Endothelial cell of umbilical vein (primary cell): ENCODE measurements at regions not wholly inside any gene's neighbourhood (a gene's known extent, or its start where the extent isn't known, plus 50 kb on each side); places are given as distances from the start of the nearest gene placed in this dataset.

ENCODE experiments used
- BruUV-seq: library from RNA; stranded (reverse); fragments of 400-500 nt; replicated peaks from 2 replicates; lab custom pipeline; 2021; lab: Mats Ljungman, UMichigan
- CTCF ChIA-PET: fragments of 300-600, 350-600 bp; sonication (Branson Sonifier 250); formaldehyde crosslinking; loops from one replicate; lab custom pipeline; 2021; ENCODE audit warnings: antibody characterized with exemption, inconsistent platforms; lab: Charles Lee
- POLR2A ChIA-PET: fragments of 300-600, 350-600 bp; sonication (Branson Sonifier 250); formaldehyde crosslinking; loops from one replicate; lab custom pipeline; 2021; ENCODE audit warnings: antibody characterized with exemption, inconsistent platforms; lab: Charles Lee
- DNase-seq: peaks from one replicate; pipeline ENCODE4 v3.0.0-alpha.2; 2011; ENCODE audit warnings: low read depth, low spot score
- FAIRE-seq: peaks from 2 replicates; lab custom pipeline; 2011; peaks lifted over from hg19 to GRCh38; lab: Jason Lieb, UNC
- H2AFZ ChIP-seq: 2 replicates; pipeline ENCODE4 v1.6.0; 2012; ENCODE audit warnings: low read depth, low read length, control low read depth, inconsistent platforms
- H3K27ac ChIP-seq: 2 replicates; pipeline ENCODE4 v1.5.1; 2011; ENCODE audit warnings: low read depth, mild to moderate bottlenecking, control low read depth, low read length, moderate library complexity; ENCODE audit not compliant: insufficient read depth
- H3K27me3 ChIP-seq, 2 experiments: 2 replicates each; pipeline versions ENCODE4 v1.6.0 to v1.6.1; 2011; ENCODE audit warnings: low read length in 2 of 2, mixed read lengths in 1 of 2; ENCODE audit not compliant: control insufficient read depth in 2 of 2, insufficient read depth in 2 of 2
- H3K36me3 ChIP-seq, 2 experiments: 2 replicates in 1 of 2; 3 replicates in 1 of 2; pipeline ENCODE4 v1.5.1; 2011; ENCODE audit warnings: low read length in 2 of 2, mild to moderate bottlenecking in 1 of 2, moderate library complexity in 1 of 2; ENCODE audit not compliant: control insufficient read depth in 2 of 2, insufficient read depth in 2 of 2; ENCODE audit errors: extremely low read depth in 1 of 2
- H3K4me1 ChIP-seq: 3 replicates; pipeline ENCODE4 v1.5.1; 2011; ENCODE audit warnings: mild to moderate bottlenecking, low read length; ENCODE audit not compliant: control insufficient read depth, insufficient read depth; ENCODE audit errors: extremely low read depth
- H3K4me2 ChIP-seq: 2 replicates; pipeline ENCODE4 v1.6.1; 2011; ENCODE audit warnings: low read length, control low read depth, mixed read lengths; ENCODE audit not compliant: insufficient read depth
- H3K4me3 ChIP-seq, 3 experiments: fragments of 200-600 bp in 1 of 3; sonication (generic), shearing (Covaris generic) in 1 of 3; replicated peaks in 1 of 3; 2 replicates each; pipeline ENCODE4 v1.5.1; 2011 to 2016; ENCODE audit warnings: control low read depth in 3 of 3, low read length in 3 of 3, mild to moderate bottlenecking in 2 of 3, inconsistent platforms in 1 of 3, low read depth in 1 of 3, moderate library complexity in 1 of 3; ENCODE audit not compliant: insufficient read depth in 1 of 3
- H3K79me2 ChIP-seq: 2 replicates; pipeline ENCODE4 v1.6.0; 2012; ENCODE audit warnings: low read length, inconsistent platforms; ENCODE audit not compliant: control insufficient read depth, insufficient read depth
- H3K9ac ChIP-seq: replicated peaks from 2 replicates; pipeline ENCODE3; 2011; ENCODE audit warnings: low read length, control low read depth; ENCODE audit not compliant: insufficient read depth; ENCODE audit errors: extremely low read depth
- H3K9me1 ChIP-seq: replicated peaks from 3 replicates; pipeline ENCODE4 v1.6.0; 2011; ENCODE audit warnings: mild to moderate bottlenecking, low read length; ENCODE audit not compliant: control insufficient read depth, insufficient read depth; ENCODE audit errors: extremely low read depth
- H3K9me3 ChIP-seq: replicated peaks from 2 replicates; pipeline ENCODE4 v1.5.1; 2012; ENCODE audit warnings: low read length, inconsistent platforms; ENCODE audit not compliant: control insufficient read depth, insufficient read depth
- H4K20me1 ChIP-seq: replicated peaks from 2 replicates; pipeline ENCODE3; 2011; ENCODE audit warnings: mild to moderate bottlenecking, low read length; ENCODE audit not compliant: control insufficient read depth, insufficient read depth; ENCODE audit errors: extremely low read depth
- EZH2 ChIP-seq: IDR thresholded peaks from 2 replicates; pipeline ENCODE4 v1.6.1; 2012; ENCODE audit warnings: borderline replicate concordance, low read depth, mild to moderate bottlenecking, moderate library complexity, low read length, inconsistent platforms; ENCODE audit not compliant: severe bottlenecking
- FOS ChIP-seq: IDR thresholded peaks from 2 replicates; pipeline ENCODE4 v1.6.1; 2011; ENCODE audit warnings: mild to moderate bottlenecking, low read length, moderate library complexity, borderline replicate concordance; ENCODE audit not compliant: insufficient read depth
- GATA2 ChIP-seq: IDR thresholded peaks from 2 replicates; pipeline ENCODE4 v1.7.0; 2011; ENCODE audit warnings: low read depth, mild to moderate bottlenecking, moderate library complexity, mixed read lengths, low read length; ENCODE audit not compliant: insufficient read length, insufficient read depth
- JUN ChIP-seq: IDR thresholded peaks from 2 replicates; pipeline ENCODE4 v1.6.1; 2011; ENCODE audit warnings: borderline replicate concordance, low read depth; ENCODE audit not compliant: insufficient read length, insufficient read depth
- MAX ChIP-seq: IDR thresholded peaks from 2 replicates; pipeline ENCODE4 v1.6.1; 2011; ENCODE audit not compliant: insufficient read depth, insufficient read length
- MYC ChIP-seq: IDR thresholded peaks from one replicate; pipeline ENCODE4 v1.6.1; 2011; ENCODE audit warnings: mild to moderate bottlenecking, low read depth, low read length
- POLR2A ChIP-seq: IDR thresholded peaks from 2 replicates; pipeline ENCODE4 v1.6.1; 2012; ENCODE audit warnings: low read depth, mild to moderate bottlenecking, control low read depth, low read length
- POLR2AphosphoS5 ChIP-seq: IDR thresholded peaks from 2 replicates; pipeline ENCODE4 v1.6.1; 2012; ENCODE audit warnings: low read depth, mild to moderate bottlenecking, control low read depth, low read length, moderate library complexity; ENCODE audit not compliant: insufficient read depth
- dilution Hi-C: fragments of 300-500 bp; cut with MboI; formaldehyde crosslinking; loops from one replicate; pipeline ENCODE4 v1.15.0; 2019; ENCODE audit warnings: low sequenced_read_pairs; ENCODE audit not compliant: extremely low pct_ligation_motif_present
- intact Hi-C: fragments of 100-400 bp; cut with micrococcal nuclease; formaldehyde crosslinking; loops from one replicate; pipeline ENCODE4 v1.10.0; 2022
- TF ChIP-seq, protein P1 (sequence below), 2 donors: IDR thresholded peaks; 1 replicate in 1 of 2; 2 replicates in 1 of 2; pipeline ENCODE4 v1.5.1; 2011; ENCODE audit warnings: low read length in 2 of 2, mild to moderate bottlenecking in 2 of 2, moderate library complexity in 2 of 2, control low read depth in 1 of 2, inconsistent platforms in 1 of 2, low read depth in 1 of 2; ENCODE audit not compliant: insufficient read depth in 1 of 2; ENCODE audit errors: extremely low read depth in 1 of 2

DNA sequence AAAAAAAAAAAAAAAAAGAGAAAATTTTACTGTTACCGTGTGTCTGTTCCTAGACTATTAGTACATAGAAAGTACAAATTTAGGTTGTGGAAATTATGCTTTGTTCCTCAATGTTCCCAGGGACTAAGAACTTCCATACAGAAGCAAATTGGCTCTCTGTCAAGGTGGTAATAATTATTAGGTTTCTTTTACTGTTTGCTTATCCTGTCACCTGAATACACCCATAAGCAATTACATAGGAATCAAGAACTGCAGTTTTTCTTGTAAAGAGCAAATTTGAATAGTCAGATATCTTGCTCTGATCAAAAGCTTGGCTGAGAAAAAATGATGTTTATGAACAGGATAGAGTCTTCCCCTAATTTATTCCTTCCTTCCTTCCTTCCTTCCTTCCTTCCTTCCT is 191.2 kb downstream of the AEBP2 start:
- no peaks in the 10 kb centered on the region for H3K79me2 ChIP-seq
- no peak overlapping the region for H3K4me3 ChIP-seq
- no peak overlapping the region for H3K4me2 ChIP-seq
- dilution Hi-C loops, result no loop called here
- intact Hi-C loops, result no loop called here
- CTCF ChIA-PET, result no interaction called here
- no peaks in the 10 kb centered on the region for H4K20me1 ChIP-seq
- no TSS peak for BruUV-seq
- no peak overlapping the region for H3K9ac ChIP-seq
- no peaks in the 10 kb centered on the region for H3K27me3 ChIP-seq
- DNase-seq (no peak), FAIRE-seq (peak; percentile 15)
- H3K9me3 ChIP-seq, result no peaks in the 10 kb centered on the region
- POLR2A ChIA-PET, result no interaction called here
- TF ChIP-seq GATA2 (no peak), POLR2A (no peak), POLR2AphosphoS5 (no peak), MAX (no peak), EZH2 (no peak), JUN (no peak), MYC (no peak), FOS (no peak)
- TF ChIP-seq, protein P1, sequence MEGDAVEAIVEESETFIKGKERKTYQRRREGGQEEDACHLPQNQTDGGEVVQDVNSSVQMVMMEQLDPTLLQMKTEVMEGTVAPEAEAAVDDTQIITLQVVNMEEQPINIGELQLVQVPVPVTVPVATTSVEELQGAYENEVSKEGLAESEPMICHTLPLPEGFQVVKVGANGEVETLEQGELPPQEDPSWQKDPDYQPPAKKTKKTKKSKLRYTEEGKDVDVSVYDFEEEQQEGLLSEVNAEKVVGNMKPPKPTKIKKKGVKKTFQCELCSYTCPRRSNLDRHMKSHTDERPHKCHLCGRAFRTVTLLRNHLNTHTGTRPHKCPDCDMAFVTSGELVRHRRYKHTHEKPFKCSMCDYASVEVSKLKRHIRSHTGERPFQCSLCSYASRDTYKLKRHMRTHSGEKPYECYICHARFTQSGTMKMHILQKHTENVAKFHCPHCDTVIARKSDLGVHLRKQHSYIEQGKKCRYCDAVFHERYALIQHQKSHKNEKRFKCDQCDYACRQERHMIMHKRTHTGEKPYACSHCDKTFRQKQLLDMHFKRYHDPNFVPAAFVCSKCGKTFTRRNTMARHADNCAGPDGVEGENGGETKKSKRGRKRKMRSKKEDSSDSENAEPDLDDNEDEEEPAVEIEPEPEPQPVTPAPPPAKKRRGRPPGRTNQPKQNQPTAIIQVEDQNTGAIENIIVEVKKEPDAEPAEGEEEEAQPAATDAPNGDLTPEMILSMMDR (IDR thresholded peaks at IDR 0.05; ENCODE audit: extremely low read depth in 1 of 2, insufficient read depth in 1 of 2, low read depth in 1 of 2, low read length in 2 of 2), result no peak
- no peaks in the 10 kb centered on the region for H3K4me1 ChIP-seq
- no peaks in the 10 kb centered on the region for H3K9me1 ChIP-seq
- H2AFZ ChIP-seq, result no peak overlapping the region
- H3K36me3 ChIP-seq, result no peaks in the 10 kb centered on the region
- H3K27ac ChIP-seq, result no peak overlapping the region
